ENCODE measurements at regions not wholly inside any gene's neighbourhood (a gene's known extent, or its start where the extent isn't known, plus 50 kb on each side); places are given as distances from the start of the nearest gene placed in this dataset.
"Not testable (repeated sequence)": the region's sequence is repeated elsewhere in the genome, so short reads cannot be mapped to it uniquely, and the experiment has no call there.

DNA sequence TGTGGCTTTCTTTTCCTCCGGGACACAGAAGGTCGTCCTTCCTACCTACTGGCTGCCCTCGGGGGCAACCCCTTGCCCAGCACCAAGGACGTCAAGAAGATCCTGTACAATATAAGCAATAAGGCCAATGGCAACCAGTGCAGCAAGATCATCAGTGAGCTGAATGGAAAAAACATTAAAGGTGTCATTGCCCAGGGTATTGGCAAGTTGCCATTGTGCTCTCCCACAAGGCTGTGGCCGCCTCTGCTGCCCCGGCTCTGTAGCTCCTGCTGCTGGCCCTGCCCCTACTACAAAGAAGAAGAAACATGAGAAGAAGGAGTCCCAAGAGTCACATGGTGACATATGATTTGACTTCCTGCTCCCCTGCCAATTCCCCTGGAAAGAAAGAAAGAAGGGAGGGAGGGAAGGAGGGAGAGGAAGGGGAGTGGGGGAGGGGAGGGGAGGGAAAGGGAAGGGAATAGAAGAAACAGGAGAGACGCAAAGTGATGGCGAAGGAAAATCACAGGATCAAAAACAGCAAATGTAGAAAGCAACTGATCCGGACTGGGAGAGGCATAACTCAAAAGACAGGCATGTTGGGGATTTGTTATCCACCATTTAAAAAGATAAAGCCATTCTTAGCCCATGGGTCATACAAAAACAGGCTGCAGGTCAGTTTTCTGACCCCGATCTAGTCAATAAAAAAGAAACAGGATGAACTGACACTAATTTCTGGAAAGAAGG, 61.3 kb upstream of the RESF1 start:
- H3K79me2 ChIP-seq: no peaks in the 10 kb centered on the region
- peak overlapping the region; percentile 2 for H3K27ac ChIP-seq
- TF ChIP-seq, protein P1, sequence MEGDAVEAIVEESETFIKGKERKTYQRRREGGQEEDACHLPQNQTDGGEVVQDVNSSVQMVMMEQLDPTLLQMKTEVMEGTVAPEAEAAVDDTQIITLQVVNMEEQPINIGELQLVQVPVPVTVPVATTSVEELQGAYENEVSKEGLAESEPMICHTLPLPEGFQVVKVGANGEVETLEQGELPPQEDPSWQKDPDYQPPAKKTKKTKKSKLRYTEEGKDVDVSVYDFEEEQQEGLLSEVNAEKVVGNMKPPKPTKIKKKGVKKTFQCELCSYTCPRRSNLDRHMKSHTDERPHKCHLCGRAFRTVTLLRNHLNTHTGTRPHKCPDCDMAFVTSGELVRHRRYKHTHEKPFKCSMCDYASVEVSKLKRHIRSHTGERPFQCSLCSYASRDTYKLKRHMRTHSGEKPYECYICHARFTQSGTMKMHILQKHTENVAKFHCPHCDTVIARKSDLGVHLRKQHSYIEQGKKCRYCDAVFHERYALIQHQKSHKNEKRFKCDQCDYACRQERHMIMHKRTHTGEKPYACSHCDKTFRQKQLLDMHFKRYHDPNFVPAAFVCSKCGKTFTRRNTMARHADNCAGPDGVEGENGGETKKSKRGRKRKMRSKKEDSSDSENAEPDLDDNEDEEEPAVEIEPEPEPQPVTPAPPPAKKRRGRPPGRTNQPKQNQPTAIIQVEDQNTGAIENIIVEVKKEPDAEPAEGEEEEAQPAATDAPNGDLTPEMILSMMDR (IDR thresholded peaks at IDR 0.05): peak; percentile 24
- peaks cover 12% of the 10 kb centered on the region for H3K4me1 ChIP-seq
- H3K9ac ChIP-seq: no peak overlapping the region
- H3K4me3 ChIP-seq (ENCODE audit: low read depth, low read length): peak overlapping the region; percentile 8
- H3K9me3 ChIP-seq (ENCODE audit: control insufficient read depth, low read length): no peaks in the 10 kb centered on the region
- H2AFZ ChIP-seq: peak overlapping the region; percentile 57
- H3K27me3 ChIP-seq (ENCODE audit: control insufficient read depth, insufficient read depth, low read length): no peaks in the 10 kb centered on the region
- no peaks in the 10 kb centered on the region for H3K36me3 ChIP-seq (ENCODE audit: control insufficient read depth, insufficient read depth, low read length)
- peak overlapping the region; percentile 65 for H3K4me2 ChIP-seq (ENCODE audit: low read length)

DNA sequence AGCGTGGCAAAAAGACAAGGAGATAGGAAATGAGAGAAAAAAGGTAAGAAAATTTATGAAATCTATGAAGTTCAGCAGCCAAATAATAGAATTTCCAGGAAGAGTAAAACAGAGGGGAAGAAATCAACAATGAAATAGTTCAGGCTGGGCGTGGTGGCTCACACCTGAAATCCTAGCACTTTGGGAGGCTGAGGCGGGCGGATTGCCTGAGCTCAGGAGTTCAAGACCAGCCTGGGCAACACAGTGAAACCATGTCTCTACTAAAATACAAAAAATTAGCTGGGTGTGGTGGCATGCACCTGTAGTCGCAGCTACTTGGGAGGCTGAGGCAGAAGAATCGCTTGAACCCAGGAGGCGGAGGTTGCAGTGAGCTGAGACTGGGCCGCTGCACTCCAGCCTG, 62.1 kb upstream of the RESF1 start:
- H3K79me2 ChIP-seq; H3K9ac ChIP-seq; H3K36me3 ChIP-seq (ENCODE audit: control insufficient read depth, insufficient read depth, low read length); H3K9me3 ChIP-seq (ENCODE audit: control insufficient read depth, low read length); H3K27me3 ChIP-seq (ENCODE audit: control insufficient read depth, insufficient read depth, low read length); H3K4me3 ChIP-seq (ENCODE audit: low read depth, low read length); H3K4me2 ChIP-seq (ENCODE audit: low read length): not testable (repeated sequence)
- Histone ChIP-seq H3K27ac (peak overlapping the region; percentile 17), H3K4me1 (peaks cover 12% of the 10 kb centered on the region), H2AFZ (peak overlapping the region; percentile 23)

DNA sequence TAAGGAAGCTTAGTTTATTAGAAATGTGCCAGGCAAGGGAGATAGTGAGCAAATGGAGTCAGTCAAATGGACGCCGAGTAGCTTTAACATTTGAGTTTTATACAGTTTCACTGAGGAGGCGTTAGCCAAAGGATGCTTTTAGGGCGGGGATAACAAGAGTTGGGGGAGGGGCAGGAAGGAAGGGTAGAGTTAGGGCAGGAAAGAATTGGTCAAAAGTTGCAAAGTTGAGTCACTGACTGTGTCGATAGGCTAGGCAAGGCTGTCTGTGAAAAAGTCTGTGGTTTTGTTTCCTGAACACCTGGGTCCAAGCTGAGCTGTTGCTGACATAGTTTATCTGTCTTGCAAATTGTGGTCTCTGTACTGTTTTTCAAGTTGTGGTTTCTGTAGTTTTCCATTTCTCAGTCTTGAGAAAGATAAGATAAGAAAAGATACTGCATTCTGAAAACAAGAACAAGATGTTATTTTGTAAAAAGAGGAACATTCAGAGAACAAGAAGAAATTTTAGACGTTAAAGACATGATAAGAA, 62.6 kb upstream of the RESF1 start:
- peak overlapping the region; percentile 17 for H3K27ac ChIP-seq
- no peaks in the 10 kb centered on the region for H3K79me2 ChIP-seq
- H3K4me2 ChIP-seq (ENCODE audit: low read length): no peak overlapping the region
- peaks cover 12% of the 10 kb centered on the region for H3K4me1 ChIP-seq
- H3K4me3 ChIP-seq (ENCODE audit: low read depth, low read length): no peak overlapping the region
- H3K27me3 ChIP-seq (ENCODE audit: control insufficient read depth, insufficient read depth, low read length): no peaks in the 10 kb centered on the region
- TF ChIP-seq, protein P1 (IDR thresholded peaks at IDR 0.05): no peak
- no peak overlapping the region for H3K9ac ChIP-seq
- H3K36me3 ChIP-seq (ENCODE audit: control insufficient read depth, insufficient read depth, low read length): no peaks in the 10 kb centered on the region
- H3K9me3 ChIP-seq (ENCODE audit: control insufficient read depth, low read length): no peaks in the 10 kb centered on the region
- H2AFZ ChIP-seq: peak overlapping the region; percentile 23

DNA sequence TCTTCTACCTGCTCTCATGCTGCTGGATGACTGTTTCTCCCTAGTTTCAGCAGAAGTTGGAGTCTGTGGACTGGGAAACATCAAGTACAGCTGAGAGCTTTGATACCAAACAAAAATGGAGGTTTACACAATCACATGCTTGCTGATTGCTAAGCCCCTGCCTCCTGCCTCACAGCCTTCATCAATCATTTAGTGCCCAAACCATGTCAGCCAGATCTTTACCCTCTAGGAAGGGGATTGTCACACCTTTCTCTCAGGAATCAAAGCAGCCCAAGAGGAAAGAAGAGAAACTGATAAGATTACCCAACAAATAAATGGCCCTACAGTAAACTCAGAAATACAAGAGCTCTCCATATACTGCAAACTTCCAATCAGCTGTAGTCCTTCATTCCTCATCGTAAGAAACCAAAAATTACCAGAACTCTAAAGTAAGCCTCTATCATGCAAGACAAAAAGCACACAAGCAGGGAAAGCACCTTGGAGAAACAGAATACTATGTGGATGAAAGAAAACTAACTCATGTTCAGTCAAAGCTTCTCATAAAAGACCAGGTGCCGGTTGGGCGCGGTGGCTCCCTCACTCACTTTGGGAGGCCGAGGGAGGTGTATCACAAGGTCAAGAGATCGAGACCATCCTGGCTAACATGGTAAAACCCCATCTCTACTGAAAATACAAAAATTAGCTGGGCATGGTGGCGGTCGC, 63.6 kb upstream of the RESF1 start:
- no peak overlapping the region for H3K4me2 ChIP-seq (ENCODE audit: low read length)
- TF ChIP-seq, protein P1 (IDR thresholded peaks at IDR 0.05): no peak
- H2AFZ ChIP-seq: peak overlapping the region; percentile 34
- H3K36me3 ChIP-seq (ENCODE audit: control insufficient read depth, insufficient read depth, low read length): no peaks in the 10 kb centered on the region
- H3K27me3 ChIP-seq (ENCODE audit: control insufficient read depth, insufficient read depth, low read length): no peaks in the 10 kb centered on the region
- no peak overlapping the region for H3K27ac ChIP-seq
- no peak overlapping the region for H3K9ac ChIP-seq
- H3K79me2 ChIP-seq: no peaks in the 10 kb centered on the region
- no peaks in the 10 kb centered on the region for H3K9me3 ChIP-seq (ENCODE audit: control insufficient read depth, low read length)
- peaks cover 12% of the 10 kb centered on the region for H3K4me1 ChIP-seq
- H3K4me3 ChIP-seq (ENCODE audit: low read depth, low read length): no peak overlapping the region
